IPS-NIHi7 (cell line): ENCODE measurements at regions not wholly inside any gene's neighbourhood (a gene's known extent, or its start where the extent isn't known, plus 50 kb on each side); places are given as distances from the start of the nearest gene placed in this dataset.
A peak's percentile ranks its signal among the peaks of the same experiment; 100 is the strongest.
"Not testable (repeated sequence)": the region's sequence is repeated elsewhere in the genome, so short reads cannot be mapped to it uniquely, and the experiment has no call there.

Source experiments
- DNase-seq: peaks from one replicate; pipeline ENCODE4 v3.0.0; 2012; ENCODE audit warnings: mixed read lengths; ENCODE audit errors: extremely low spot score

- DNase-seq, result not testable (repeated sequence)
Measured at GRCh38 chr18:14991934-14992445, 244.0 kb downstream of the ANKRD30B start.

DNA sequence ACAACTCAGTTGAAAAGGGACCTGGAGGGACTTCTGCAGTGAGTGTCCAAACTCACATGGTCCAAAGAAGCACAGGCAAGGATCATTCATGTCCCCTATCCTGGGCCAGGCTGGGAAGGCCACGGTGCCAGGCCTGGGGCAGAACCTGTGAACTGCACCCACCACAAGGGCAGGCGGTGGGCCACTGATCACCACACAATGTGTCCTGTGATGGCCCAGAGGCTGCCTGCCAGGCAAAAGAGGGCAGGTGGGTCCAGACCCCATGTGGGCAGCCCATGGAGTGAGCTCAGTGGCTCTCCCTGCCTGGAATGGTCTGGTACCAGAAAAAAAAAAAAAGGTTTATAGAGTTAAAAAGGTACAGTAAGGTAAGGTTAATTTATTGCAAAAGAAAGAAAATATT is 244.8 kb downstream of the ANKRD30B start:
- not testable (repeated sequence) for DNase-seq

GRCh38 chr18:14995023-14995422 is 247.1 kb downstream of the ANKRD30B start:
- not testable (repeated sequence) for DNase-seq

GRCh38 chr18:14997357-14997756 is 249.4 kb downstream of the ANKRD30B start:
- DNase-seq, result no peak

DNA sequence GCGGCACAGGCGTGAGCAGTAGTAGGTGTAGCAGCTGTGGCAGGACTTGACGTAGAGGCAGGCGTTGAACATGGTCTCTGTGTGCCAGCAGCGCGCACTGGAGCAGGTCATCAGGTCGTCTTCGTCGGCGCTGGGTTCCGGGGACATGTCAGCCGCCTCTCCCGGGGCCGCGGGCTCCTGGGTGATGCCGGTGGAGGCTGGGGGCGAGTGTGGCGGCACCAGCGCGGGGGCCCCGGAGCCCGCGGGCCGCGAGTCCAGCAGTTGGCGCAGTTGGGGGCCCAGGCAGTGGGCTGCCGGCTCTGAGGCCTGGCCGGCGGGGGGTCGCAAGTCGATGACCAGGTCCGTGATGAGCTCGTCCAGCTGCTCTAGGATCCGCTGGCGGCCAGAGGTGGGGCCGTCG is 249.9 kb downstream of the ANKRD30B start:
- not testable (repeated sequence) for DNase-seq

GRCh38 chr18:14998360-14999042 is 250.5 kb downstream of the ANKRD30B start:
- DNase-seq, result not testable (repeated sequence)

GRCh38 chr18:14999085-14999975 is 251.4 kb downstream of the ANKRD30B start:
- peak; percentile 14 for DNase-seq

DNA sequence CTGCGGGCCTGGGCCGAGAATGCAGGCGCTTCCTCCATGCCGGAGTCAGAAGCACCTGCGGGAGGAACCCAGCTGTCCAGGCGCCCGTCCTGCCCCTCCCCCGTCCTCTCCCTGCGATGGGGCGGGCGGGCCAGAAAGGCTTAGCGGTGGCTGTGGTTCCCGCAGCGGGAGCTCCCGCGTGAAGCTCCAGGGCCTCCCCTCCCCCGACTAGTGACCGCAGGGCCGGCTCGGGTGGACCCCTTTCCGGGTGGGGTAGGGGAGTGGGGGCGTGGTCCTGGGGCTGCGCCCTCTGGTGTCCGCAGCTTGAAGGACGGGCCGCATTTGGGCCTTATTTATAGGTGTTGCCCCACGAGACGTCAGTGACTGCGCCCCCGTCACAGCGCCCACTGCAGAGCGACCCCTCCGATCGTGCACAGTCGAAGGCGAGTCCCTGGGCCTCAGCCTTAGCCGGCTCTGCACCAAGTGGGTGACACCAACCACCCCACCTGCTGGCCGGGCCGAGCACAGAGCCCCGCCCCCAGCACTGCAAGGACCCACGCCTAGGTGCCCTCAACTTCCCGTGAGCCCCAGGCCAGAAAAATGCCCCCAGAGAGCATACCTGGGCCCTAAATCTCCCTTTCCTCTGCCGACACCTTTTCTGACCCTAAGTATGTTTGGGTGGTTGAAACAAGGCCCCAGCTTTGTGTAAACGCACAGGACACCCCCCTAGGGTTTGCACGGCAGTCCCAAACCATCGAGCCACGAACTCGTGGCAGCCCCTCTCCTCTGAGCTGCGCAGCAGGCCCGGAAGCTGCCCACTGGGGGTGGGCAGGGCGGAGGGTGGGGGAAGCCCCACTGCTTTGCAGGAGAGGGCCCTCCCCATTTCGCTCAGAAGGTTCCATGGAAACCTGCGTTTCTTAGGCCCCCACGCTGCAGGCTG is 252.4 kb downstream of the ANKRD30B start:
- DNase-seq, result not testable (repeated sequence)

DNA sequence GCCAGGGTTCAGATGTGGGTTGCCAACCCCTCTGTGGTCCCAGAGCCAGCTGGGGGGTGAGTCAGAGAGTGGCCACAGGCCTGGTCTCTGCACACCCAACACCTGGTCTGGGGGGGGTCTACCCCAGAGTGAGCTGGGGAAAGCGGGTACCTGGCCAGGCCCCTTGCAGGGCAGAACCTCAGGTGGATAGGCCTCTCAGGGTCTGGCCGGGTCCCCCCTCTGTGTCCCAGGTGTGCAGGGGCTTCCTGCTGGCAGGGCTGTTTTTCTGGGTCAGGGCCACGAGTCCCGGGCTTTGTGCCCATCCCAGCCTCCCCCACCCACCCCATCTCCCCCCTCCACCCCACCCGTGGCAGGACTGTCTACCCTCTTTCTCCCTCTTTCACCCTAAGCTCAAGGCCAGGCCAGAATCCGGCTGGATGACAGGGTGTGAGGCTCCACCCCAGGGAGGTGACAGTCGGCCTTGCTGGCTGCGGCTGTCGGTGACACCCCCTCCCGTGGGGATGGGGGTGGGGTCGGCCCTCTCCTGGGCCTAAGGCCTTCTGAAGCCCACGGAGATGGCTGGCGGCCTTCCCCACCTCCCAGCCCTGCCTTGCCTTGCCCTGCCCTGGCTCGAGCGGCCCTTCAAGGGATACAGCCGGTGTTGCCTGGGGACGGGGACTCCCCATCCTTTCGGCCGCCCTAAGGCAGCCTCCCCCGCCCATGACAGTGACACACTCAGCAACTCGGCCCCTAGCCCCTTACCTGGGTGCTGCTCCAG is 253.2 kb downstream of the ANKRD30B start:
- not testable (repeated sequence) for DNase-seq

DNA sequence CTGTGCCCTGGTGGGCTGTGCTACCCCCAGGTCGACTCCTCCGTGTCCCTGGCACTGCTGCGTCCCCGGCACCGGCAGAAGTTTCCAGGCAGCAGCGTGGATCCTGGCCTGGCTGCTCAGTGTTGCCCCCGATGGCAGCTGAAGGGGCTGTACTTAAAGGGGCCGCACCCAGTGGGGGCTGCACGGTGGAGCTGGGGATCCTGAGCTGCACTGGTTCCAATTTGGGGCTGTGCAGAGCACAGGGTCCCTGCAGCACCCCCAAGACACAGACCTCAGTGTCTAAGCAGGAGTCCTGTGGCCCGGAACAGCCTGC is 253.8 kb downstream of the ANKRD30B start:
- not testable (repeated sequence) for DNase-seq

GRCh38 chr18:15002765-15003164 is 254.8 kb downstream of the ANKRD30B start:
- DNase-seq, result not testable (repeated sequence)

GRCh38 chr18:15003231-15003630 is 255.3 kb downstream of the ANKRD30B start:
- DNase-seq, result not testable (repeated sequence)

GRCh38 chr18:15003636-15004269 is 255.8 kb downstream of the ANKRD30B start:
- not testable (repeated sequence) for DNase-seq

DNA sequence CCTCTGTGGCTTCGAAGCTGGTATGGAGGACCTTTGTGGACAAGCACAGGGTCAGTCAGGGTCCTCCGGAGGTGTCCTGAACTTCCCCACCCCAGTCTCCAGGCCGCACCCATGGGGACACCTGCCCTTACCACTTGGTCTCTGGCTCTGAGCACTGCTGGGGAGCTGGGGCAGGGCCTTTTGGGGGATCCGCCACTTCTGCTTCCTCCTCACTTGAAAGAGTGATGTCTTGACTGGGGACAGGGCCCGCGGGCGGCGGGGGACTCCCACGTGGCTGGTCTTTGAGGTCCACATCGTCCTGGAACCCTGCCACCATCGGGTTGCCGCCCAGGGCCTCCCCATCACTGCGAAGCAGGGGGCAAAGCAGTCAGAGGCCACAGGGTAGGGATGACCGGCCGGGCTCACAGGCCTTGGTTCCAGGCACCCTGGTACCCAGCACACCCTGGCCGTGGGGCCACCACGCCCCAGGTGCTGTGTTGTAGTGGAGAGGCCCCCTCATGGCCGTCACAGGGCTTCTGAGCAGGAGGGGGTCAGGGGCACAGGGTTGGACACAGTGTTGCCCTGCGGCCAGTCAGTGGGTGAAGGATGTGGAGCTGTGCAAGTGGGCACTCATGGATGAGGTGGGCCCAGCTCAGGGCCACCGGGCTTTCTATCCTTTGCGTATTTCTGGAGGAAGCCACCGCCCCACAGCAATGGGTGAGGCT is 256.4 kb downstream of the ANKRD30B start:
- DNase-seq, result not testable (repeated sequence)

DNA sequence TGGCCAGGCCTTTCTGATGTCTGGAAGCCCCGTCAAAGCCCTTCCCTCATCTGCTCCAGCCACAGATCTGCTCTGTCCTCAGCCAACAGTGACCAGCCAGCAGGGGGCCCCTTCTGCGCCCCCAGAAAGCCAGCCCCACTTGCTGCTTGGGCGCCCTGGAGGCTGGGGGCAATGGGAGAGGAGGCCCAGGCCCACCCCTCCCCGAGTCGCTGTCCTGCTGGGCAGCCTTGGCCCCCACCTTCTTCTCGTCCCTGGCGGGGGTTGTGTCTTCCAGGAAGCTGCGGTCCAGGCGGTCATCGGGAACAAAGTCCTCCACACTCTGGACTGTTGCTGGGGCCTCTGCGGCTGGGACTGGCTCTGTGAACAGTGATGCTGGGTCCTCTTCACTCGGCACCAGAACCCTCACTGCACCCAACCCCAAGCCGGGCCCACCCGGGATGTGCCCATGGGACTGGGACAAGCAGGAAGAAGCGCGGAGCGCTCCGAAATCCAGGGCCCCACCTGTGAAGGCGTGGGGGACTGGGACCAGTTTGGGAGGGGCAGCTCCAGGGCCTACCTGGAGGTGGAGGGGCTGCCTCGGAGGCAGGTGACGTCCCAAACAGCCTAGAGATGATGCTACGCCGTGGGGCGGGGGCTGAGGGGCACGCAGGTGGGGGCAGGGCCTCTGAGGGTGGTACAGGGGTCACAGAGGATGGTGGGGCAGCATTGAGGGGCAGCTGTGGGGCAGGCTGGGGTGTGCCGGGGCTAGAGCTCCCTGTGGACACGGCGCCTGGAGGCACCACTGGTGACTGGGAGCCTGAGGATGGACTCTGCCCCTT is 257.6 kb downstream of the ANKRD30B start:
- DNase-seq, result no peak

- not testable (repeated sequence) for DNase-seq
Measured at GRCh38 chr18:15006616-15007015, 258.6 kb downstream of the ANKRD30B start.

DNA sequence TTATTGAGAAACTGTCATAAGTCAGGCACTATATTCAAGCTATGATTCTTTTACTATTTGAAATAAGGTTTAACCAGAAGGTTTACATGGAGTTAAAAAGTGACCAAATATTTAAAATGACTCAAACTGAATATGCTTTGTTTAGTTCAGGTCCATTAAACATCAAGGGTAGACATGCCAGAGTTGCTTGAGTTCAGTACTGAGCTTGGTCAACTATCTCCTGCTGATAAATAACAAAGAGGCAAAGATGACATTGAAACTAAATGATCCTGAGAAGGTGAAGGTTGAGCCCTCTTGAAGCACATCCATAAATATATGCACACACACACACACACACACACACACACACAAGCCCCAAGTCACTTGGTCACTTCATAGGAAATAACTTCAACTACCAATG is 278.1 kb downstream of the ANKRD30B start:
- DNase-seq, result not testable (repeated sequence)

GRCh38 chr18:15028037-15028436 is 280.1 kb downstream of the ANKRD30B start:
- not testable (repeated sequence) for DNase-seq
